GM19455 (cell line): ENCODE measurements at regions not wholly inside any gene's neighbourhood (a gene's known extent, or its start where the extent isn't known, plus 50 kb on each side); places are given as distances from the start of the nearest gene placed in this dataset.
"Not testable (repeated sequence)": the region's sequence is repeated elsewhere in the genome, so short reads cannot be mapped to it uniquely, and the experiment has no call there.

Source experiments
- ATAC-seq: cut with Tn5 transposase; IDR thresholded peaks from one replicate; pipeline ENCODE4 v1.9.1; 2021; ENCODE audit not compliant: unreplicated experiment

- no peak for ATAC-seq
Measured at GRCh38 chr4:24211856-24212255, 322.0 kb upstream of the PPARGC1A start.

- no peak for ATAC-seq
Measured at GRCh38 chr4:24210332-24210902, 320.6 kb upstream of the PPARGC1A start.

- no peak for ATAC-seq
Measured at GRCh38 chr4:24209906-24210305, 320.1 kb upstream of the PPARGC1A start.

- ATAC-seq: no peak
Measured at GRCh38 chr4:24209131-24209530, 319.3 kb upstream of the PPARGC1A start.

GRCh38 chr4:24208691-24209090 lies 318.8 kb upstream of the PPARGC1A start:
- no peak for ATAC-seq

GRCh38 chr4:24204708-24205107 lies 314.9 kb upstream of the PPARGC1A start:
- not testable (repeated sequence) for ATAC-seq

GRCh38 chr4:24203926-24204325 lies 314.1 kb upstream of the PPARGC1A start:
- ATAC-seq: no peak

GRCh38 chr4:24202579-24202978 lies 312.7 kb upstream of the PPARGC1A start:
- ATAC-seq: no peak

- ATAC-seq: no peak
Measured at GRCh38 chr4:24197955-24198354, 308.1 kb upstream of the PPARGC1A start.

GRCh38 chr4:24196785-24197184 lies 306.9 kb upstream of the PPARGC1A start:
- no peak for ATAC-seq

GRCh38 chr4:24195991-24196736 lies 306.3 kb upstream of the PPARGC1A start:
- ATAC-seq: no peak

- no peak for ATAC-seq
Measured at GRCh38 chr4:24192018-24192641, 302.3 kb upstream of the PPARGC1A start.

- no peak for ATAC-seq
Measured at GRCh38 chr4:24190761-24191695, 301.2 kb upstream of the PPARGC1A start.

GRCh38 chr4:24188459-24188858 lies 298.6 kb upstream of the PPARGC1A start:
- no peak for ATAC-seq

GRCh38 chr4:24186466-24186865 lies 296.6 kb upstream of the PPARGC1A start:
- no peak for ATAC-seq

- ATAC-seq: no peak
Measured at GRCh38 chr4:24181005-24181404, 291.2 kb upstream of the PPARGC1A start.

- no peak for ATAC-seq
Measured at GRCh38 chr4:24180586-24180985, 290.7 kb upstream of the PPARGC1A start.

- no peak for ATAC-seq
Measured at GRCh38 chr4:24179201-24179840, 289.5 kb upstream of the PPARGC1A start.

GRCh38 chr4:24177443-24177842 lies 287.6 kb upstream of the PPARGC1A start:
- ATAC-seq: not testable (repeated sequence)

- no peak for ATAC-seq
Measured at GRCh38 chr4:24175707-24176106, 285.9 kb upstream of the PPARGC1A start.

GRCh38 chr4:24174602-24175001 lies 284.8 kb upstream of the PPARGC1A start:
- ATAC-seq: no peak
